ENCODE measurements at regions not wholly inside any gene's neighbourhood (a gene's known extent, or its start where the extent isn't known, plus 50 kb on each side); places are given as distances from the start of the nearest gene placed in this dataset.

DNA sequence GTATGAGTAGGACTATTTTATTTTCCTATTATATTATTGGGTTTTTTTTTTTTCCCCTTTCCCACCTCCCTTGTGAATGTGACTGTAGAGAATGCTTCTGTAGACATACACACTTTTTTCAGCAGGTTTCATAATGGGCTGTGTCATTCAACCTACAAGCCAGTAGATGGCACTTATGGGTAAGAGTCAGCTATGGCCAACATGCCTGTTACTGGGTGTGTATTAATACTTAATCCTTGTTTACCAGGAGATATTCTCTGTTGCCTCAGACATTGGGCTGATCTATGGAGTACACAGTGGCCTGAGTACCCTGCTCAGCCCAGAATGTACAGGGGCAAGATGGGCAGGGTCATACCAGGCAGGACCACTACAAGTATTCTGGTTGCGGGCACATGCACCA, 382.5 kb downstream of the EPHA7 start:
- peak; percentile 18 for DNase-seq (ENCODE audit: low read depth, low spot score)
- no peaks in the 10 kb centered on the region for H3K36me3 ChIP-seq (ENCODE audit: control insufficient read depth, insufficient read depth, low read length)
- no peak overlapping the region for H3K4me3 ChIP-seq (ENCODE audit: low read length)
- H3K27ac ChIP-seq (ENCODE audit: low read length) = no peak overlapping the region
- H3K9me3 ChIP-seq (ENCODE audit: control insufficient read depth, insufficient read depth, low read length) = no peaks in the 10 kb centered on the region
- no CpG with 5 or more reads among the region's 1 CpG for WGBS (ENCODE audit: insufficient coverage, insufficient read length)
- H3K4me1 ChIP-seq (ENCODE audit: control insufficient read depth, insufficient read depth, low read length) = no peaks in the 10 kb centered on the region
- H3K27me3 ChIP-seq (ENCODE audit: control insufficient read depth, insufficient read depth, low read length) = no peaks in the 10 kb centered on the region

DNA sequence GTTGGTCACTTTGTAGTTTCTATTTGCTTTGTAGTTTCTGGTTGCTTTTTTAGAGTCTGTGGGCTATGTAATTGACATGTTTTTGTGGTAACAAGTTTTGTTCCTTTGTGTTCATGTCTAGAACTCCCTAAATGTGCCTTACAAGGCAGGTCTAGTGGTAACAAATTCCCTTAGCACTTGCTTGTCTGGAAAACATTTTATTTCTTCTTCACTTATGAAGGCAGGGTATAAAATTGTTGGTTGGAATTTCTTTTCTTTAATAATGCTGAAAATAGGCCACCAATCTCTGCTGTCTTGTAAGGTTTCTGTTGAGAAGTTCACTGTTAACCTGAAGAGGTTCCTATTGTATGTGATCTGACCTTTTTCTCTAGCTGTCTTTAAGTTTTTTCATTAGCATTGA, 383.6 kb downstream of the EPHA7 start:
- no peak for DNase-seq (ENCODE audit: low read depth, low spot score)
- Histone ChIP-seq H3K4me3 (ENCODE audit: low read length) (no peak overlapping the region), H3K27me3 (ENCODE audit: control insufficient read depth, insufficient read depth, low read length) (no peaks in the 10 kb centered on the region), H3K36me3 (ENCODE audit: control insufficient read depth, insufficient read depth, low read length) (no peaks in the 10 kb centered on the region), H3K4me1 (ENCODE audit: control insufficient read depth, insufficient read depth, low read length) (no peaks in the 10 kb centered on the region), H3K9me3 (ENCODE audit: control insufficient read depth, insufficient read depth, low read length) (no peaks in the 10 kb centered on the region), H3K27ac (ENCODE audit: low read length) (no peak overlapping the region)

DNA sequence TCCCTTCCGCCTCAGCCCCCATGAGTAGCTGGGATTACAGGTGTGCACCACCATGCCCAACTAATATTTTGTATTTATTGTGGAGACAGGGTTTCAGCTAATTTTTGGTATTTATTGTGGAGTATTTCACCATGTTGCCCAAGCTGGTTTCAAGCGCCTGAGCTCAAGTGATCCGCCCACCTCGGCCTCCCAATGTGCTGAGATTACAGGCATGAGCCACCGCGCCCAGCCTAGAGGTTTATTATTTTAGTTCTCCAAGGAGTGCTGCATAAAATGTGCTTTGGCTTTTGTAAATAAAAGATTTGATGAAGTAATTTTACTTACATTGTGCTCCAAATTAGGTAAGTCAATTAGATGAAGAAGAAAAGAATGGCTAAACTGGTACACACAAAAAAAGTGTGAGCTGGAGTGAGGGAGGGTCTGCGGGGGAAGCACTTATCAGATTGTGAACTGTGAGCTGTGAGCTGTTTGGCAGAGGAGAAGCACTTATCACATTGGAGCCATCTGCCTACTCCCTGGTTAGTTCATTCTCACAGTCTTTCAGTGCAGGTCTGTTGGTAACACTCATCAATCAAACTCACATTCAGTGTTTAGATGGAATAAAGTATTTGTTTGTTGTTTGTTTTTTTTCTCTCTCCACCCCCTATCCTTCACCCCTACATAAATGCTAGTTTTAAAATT, 398.0 kb downstream of the EPHA7 start:
- Histone ChIP-seq H3K4me1 (ENCODE audit: control insufficient read depth, insufficient read depth, low read length) (no peaks in the 10 kb centered on the region), H3K36me3 (ENCODE audit: control insufficient read depth, insufficient read depth, low read length) (no peaks in the 10 kb centered on the region), H3K4me3 (ENCODE audit: low read length) (no peak overlapping the region), H3K27ac (ENCODE audit: low read length) (no peak overlapping the region), H3K27me3 (ENCODE audit: control insufficient read depth, insufficient read depth, low read length) (no peaks in the 10 kb centered on the region), H3K9me3 (ENCODE audit: control insufficient read depth, insufficient read depth, low read length) (no peaks in the 10 kb centered on the region)
- no CpG with 5 or more reads among the region's 7 CpGs for WGBS (ENCODE audit: insufficient coverage, insufficient read length)
- no peak for DNase-seq (ENCODE audit: low read depth, low spot score)

- Histone ChIP-seq H3K4me1 (ENCODE audit: control insufficient read depth, insufficient read depth, low read length) (no peaks in the 10 kb centered on the region), H3K27ac (ENCODE audit: low read length) (no peak overlapping the region), H3K4me3 (ENCODE audit: low read length) (no peak overlapping the region), H3K9me3 (ENCODE audit: control insufficient read depth, insufficient read depth, low read length) (no peaks in the 10 kb centered on the region), H3K36me3 (ENCODE audit: control insufficient read depth, insufficient read depth, low read length) (no peaks in the 10 kb centered on the region), H3K27me3 (ENCODE audit: control insufficient read depth, insufficient read depth, low read length) (no peaks in the 10 kb centered on the region)
- no peak for DNase-seq (ENCODE audit: low read depth, low spot score)
- WGBS (ENCODE audit: insufficient coverage, insufficient read length) = no CpG with 5 or more reads among the region's 1 CpG
These were observed 401.7 kb downstream of the EPHA7 start for GRCh38 chr6:93017626-93018025.

DNA sequence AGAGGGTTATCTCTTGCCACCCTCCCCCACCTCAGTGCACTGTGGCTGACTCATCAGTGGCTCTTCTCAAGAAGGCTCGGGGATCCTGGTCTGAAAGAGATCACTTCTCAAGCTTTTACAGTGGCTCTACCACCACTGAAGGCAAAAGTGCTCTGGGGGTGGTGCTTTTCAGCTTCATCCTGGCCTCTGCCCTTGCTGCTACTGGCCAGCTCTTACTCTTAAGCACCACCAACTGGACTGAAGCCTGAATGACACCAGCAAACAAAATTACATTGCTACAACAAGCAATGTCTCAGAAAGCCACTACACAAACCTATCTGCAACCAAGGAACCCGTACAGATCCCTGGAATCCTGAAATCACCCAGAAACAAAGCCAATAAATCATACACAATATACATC, 402.1 kb downstream of the EPHA7 start:
- H3K27me3 ChIP-seq (ENCODE audit: control insufficient read depth, insufficient read depth, low read length) = no peaks in the 10 kb centered on the region
- H3K27ac ChIP-seq (ENCODE audit: low read length) = no peak overlapping the region
- H3K4me3 ChIP-seq (ENCODE audit: low read length) = no peak overlapping the region
- no peaks in the 10 kb centered on the region for H3K9me3 ChIP-seq (ENCODE audit: control insufficient read depth, insufficient read depth, low read length)
- WGBS (ENCODE audit: insufficient coverage, insufficient read length) = no CpG with 5 or more reads among the region's 2 CpGs
- no peaks in the 10 kb centered on the region for H3K36me3 ChIP-seq (ENCODE audit: control insufficient read depth, insufficient read depth, low read length)
- peak; percentile 22 for DNase-seq (ENCODE audit: low read depth, low spot score)
- no peaks in the 10 kb centered on the region for H3K4me1 ChIP-seq (ENCODE audit: control insufficient read depth, insufficient read depth, low read length)

GRCh38 chr6:93013054-93013453, 406.3 kb downstream of the EPHA7 start:
- Histone ChIP-seq H3K9me3 (ENCODE audit: control insufficient read depth, insufficient read depth, low read length) (no peaks in the 10 kb centered on the region), H3K27me3 (ENCODE audit: control insufficient read depth, insufficient read depth, low read length) (no peaks in the 10 kb centered on the region), H3K36me3 (ENCODE audit: control insufficient read depth, insufficient read depth, low read length) (no peaks in the 10 kb centered on the region), H3K4me3 (ENCODE audit: low read length) (no peak overlapping the region), H3K4me1 (ENCODE audit: control insufficient read depth, insufficient read depth, low read length) (no peaks in the 10 kb centered on the region), H3K27ac (ENCODE audit: low read length) (no peak overlapping the region)
- DNase-seq (ENCODE audit: low read depth, low spot score) = no peak
- no CpG with 5 or more reads among the region's 2 CpGs for WGBS (ENCODE audit: insufficient coverage, insufficient read length)

GRCh38 chr6:93008375-93008774, 411.0 kb downstream of the EPHA7 start:
- Histone ChIP-seq H3K27me3 (ENCODE audit: control insufficient read depth, insufficient read depth, low read length) (no peaks in the 10 kb centered on the region), H3K36me3 (ENCODE audit: control insufficient read depth, insufficient read depth, low read length) (no peaks in the 10 kb centered on the region), H3K27ac (ENCODE audit: low read length) (no peak overlapping the region), H3K9me3 (ENCODE audit: control insufficient read depth, insufficient read depth, low read length) (no peaks in the 10 kb centered on the region), H3K4me3 (ENCODE audit: low read length) (no peak overlapping the region), H3K4me1 (ENCODE audit: control insufficient read depth, insufficient read depth, low read length) (no peaks in the 10 kb centered on the region)
- no peak for DNase-seq (ENCODE audit: low read depth, low spot score)

DNA sequence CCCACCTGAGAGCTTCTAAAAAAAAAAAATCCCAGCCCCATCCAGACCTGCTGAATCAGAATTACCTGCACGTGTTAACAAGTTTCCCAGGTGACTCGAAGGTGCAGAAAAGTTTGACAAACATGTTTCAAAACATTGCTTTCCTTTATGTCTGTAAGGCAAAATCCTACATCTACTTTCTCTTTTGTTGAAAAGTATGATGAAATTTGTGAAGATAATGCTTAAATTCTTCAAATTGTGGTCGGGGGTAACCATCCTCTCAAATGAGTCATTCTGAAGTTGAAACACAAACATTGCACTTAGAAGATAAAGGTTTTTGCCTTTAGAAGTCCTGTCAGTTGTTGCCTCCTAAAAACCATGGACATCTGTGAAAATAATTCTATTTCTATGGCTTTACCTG, 429.7 kb downstream of the EPHA7 start:
- H3K4me3 ChIP-seq (ENCODE audit: low read length) = no peak overlapping the region
- no peaks in the 10 kb centered on the region for H3K36me3 ChIP-seq (ENCODE audit: control insufficient read depth, insufficient read depth, low read length)
- no peak overlapping the region for H3K27ac ChIP-seq (ENCODE audit: low read length)
- DNase-seq (ENCODE audit: low read depth, low spot score) = no peak
- no peaks in the 10 kb centered on the region for H3K27me3 ChIP-seq (ENCODE audit: control insufficient read depth, insufficient read depth, low read length)
- WGBS (ENCODE audit: insufficient coverage, insufficient read length) = no CpG with 5 or more reads among the region's 3 CpGs
- H3K9me3 ChIP-seq (ENCODE audit: control insufficient read depth, insufficient read depth, low read length) = no peaks in the 10 kb centered on the region
- no peaks in the 10 kb centered on the region for H3K4me1 ChIP-seq (ENCODE audit: control insufficient read depth, insufficient read depth, low read length)

GRCh38 chr6:92979281-92979680, 440.1 kb downstream of the EPHA7 start:
- Histone ChIP-seq H3K27me3 (ENCODE audit: control insufficient read depth, insufficient read depth, low read length) (no peaks in the 10 kb centered on the region), H3K4me3 (ENCODE audit: low read length) (no peak overlapping the region), H3K9me3 (ENCODE audit: control insufficient read depth, insufficient read depth, low read length) (no peaks in the 10 kb centered on the region), H3K4me1 (ENCODE audit: control insufficient read depth, insufficient read depth, low read length) (no peaks in the 10 kb centered on the region), H3K27ac (ENCODE audit: low read length) (no peak overlapping the region), H3K36me3 (ENCODE audit: control insufficient read depth, insufficient read depth, low read length) (no peaks in the 10 kb centered on the region)
- DNase-seq (ENCODE audit: low read depth, low spot score) = no peak
- WGBS (ENCODE audit: insufficient coverage, insufficient read length) = no CpG with 5 or more reads among the region's 2 CpGs

- H3K4me1 ChIP-seq (ENCODE audit: control insufficient read depth, insufficient read depth, low read length) = no peaks in the 10 kb centered on the region
- no CpG with 5 or more reads among the region's 1 CpG for WGBS (ENCODE audit: insufficient coverage, insufficient read length)
- H3K27me3 ChIP-seq (ENCODE audit: control insufficient read depth, insufficient read depth, low read length) = no peaks in the 10 kb centered on the region
- H3K9me3 ChIP-seq (ENCODE audit: control insufficient read depth, insufficient read depth, low read length) = no peaks in the 10 kb centered on the region
- no peak overlapping the region for H3K27ac ChIP-seq (ENCODE audit: low read length)
- H3K4me3 ChIP-seq (ENCODE audit: low read length) = no peak overlapping the region
- no peak for DNase-seq (ENCODE audit: low read depth, low spot score)
- H3K36me3 ChIP-seq (ENCODE audit: control insufficient read depth, insufficient read depth, low read length) = no peaks in the 10 kb centered on the region
These were observed 442.3 kb downstream of the EPHA7 start for GRCh38 chr6:92977018-92977417.

- H3K36me3 ChIP-seq (ENCODE audit: control insufficient read depth, insufficient read depth, low read length) = no peaks in the 10 kb centered on the region
These were observed 452.0 kb downstream of the EPHA7 start for GRCh38 chr6:92967362-92967761.

More at GRCh38 chr6:92967362-92967761, 452.0 kb downstream of the EPHA7 start:
- Histone ChIP-seq H3K4me3 (ENCODE audit: low read length) (no peak overlapping the region), H3K4me1 (ENCODE audit: control insufficient read depth, insufficient read depth, low read length) (no peaks in the 10 kb centered on the region), H3K27ac (ENCODE audit: low read length) (no peak overlapping the region), H3K9me3 (ENCODE audit: control insufficient read depth, insufficient read depth, low read length) (no peaks in the 10 kb centered on the region), H3K27me3 (ENCODE audit: control insufficient read depth, insufficient read depth, low read length) (no peaks in the 10 kb centered on the region)
- DNase-seq (ENCODE audit: low read depth, low spot score) = no peak

All from iPS DF 6.9 (cell line).